NCI-H748 (cell line): ENCODE measurements at regions not wholly inside any gene's neighbourhood (a gene's known extent, or its start where the extent isn't known, plus 50 kb on each side); places are given as distances from the start of the nearest gene placed in this dataset.
"Not testable (repeated sequence)": the region's sequence is repeated elsewhere in the genome, so short reads cannot be mapped to it uniquely, and the experiment has no call there.

Experiments
- DNase-seq: peaks from one replicate; lab custom pipeline; 2025; ENCODE audit not compliant: unreplicated experiment; lab: John Stamatoyannopoulos, UW

GRCh38 chr11:69869311-69869939 is 50.2 kb upstream of the FGF3 start:
- no peak for DNase-seq

DNA sequence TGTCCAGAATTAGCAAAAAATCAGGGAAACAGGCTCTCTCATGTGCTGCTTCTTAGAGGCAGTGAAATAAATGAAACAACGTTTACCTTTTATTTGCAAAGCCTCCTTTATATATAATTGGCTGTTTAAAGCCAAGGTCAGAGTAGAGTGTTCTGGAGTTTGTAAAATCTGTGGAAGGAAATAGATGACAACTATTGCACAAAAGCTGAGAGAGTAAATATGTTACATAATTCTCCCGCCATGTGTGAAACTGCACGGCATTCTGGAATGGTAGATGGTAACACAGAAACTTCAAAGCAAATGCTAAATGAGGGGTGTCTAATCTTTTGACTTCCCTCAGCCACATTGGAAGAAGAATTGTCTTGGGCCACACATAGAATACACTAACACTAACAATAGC is 51.5 kb upstream of the FGF3 start:
- DNase-seq, result no peak

- DNase-seq, result no peak
Observed at GRCh38 chr11:69873166-69874077, 54.2 kb upstream of the FGF3 start.

DNA sequence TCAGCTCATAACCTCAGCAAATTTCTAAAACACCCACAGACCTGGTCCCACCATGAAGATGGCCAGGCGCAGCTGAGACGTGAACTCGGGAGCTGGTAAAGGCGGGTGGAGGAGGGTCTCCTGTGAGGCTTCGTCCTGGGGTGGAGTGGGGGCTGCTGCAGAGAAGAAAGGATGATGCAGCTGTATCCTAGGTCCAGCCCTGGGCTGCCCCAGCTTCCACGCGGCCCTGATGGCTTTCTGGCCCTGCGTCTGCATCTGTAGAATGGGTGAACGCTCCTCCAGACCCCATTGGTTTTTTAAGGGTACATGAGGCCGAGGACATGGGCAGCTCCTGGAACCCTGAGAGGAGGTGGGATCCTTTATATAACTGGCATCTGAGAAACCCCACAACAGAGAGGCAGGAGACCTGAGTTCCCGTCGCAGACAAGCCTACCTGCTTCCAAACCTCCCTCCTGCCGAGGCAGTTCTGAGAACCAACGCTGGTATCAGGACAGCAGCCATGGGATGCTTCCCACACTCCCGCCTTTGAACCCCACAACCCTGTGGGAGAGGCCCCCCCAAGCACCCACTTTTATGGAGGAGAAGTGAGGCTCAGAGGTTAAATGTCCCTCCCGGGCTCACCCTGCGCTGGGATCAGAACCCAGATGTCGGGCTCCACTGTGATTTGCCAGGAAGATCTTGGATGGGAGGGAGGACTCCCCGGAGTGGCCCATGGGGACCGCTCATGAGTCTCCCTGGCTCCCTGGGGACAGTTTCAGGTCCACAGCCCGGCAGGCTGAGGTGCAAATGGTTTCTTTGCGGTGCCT is 55.2 kb upstream of the FGF3 start:
- no peak for DNase-seq

GRCh38 chr11:69874984-69875624 is 55.9 kb upstream of the FGF3 start:
- DNase-seq, result no peak

DNA sequence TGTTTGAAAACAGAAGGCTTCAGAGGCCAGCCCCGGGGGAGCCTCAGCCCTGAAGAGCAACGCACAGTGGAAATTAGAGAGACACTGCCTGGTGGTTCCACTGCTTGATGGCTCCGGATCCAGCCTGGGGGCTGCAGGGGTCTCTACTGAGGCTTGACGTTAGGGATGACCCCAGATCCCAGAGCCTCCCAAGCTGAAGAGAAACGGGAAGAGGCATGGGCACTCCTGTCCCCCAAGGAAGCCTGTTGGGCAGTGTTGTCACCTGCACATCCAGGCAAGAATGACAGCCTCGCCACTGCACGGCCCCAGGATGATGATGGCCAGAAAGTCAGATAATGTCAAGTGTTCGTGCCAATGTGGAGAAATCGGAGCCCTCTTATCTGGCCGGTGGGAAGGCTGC is 56.8 kb upstream of the FGF3 start:
- no peak for DNase-seq

- no peak for DNase-seq
Observed at GRCh38 chr11:69877235-69877634, 58.0 kb upstream of the FGF3 start.

GRCh38 chr11:69877704-69878103 is 58.5 kb upstream of the FGF3 start:
- not testable (repeated sequence) for DNase-seq

- DNase-seq, result no peak
Observed at GRCh38 chr11:69878144-69878883, 59.1 kb upstream of the FGF3 start.

DNA sequence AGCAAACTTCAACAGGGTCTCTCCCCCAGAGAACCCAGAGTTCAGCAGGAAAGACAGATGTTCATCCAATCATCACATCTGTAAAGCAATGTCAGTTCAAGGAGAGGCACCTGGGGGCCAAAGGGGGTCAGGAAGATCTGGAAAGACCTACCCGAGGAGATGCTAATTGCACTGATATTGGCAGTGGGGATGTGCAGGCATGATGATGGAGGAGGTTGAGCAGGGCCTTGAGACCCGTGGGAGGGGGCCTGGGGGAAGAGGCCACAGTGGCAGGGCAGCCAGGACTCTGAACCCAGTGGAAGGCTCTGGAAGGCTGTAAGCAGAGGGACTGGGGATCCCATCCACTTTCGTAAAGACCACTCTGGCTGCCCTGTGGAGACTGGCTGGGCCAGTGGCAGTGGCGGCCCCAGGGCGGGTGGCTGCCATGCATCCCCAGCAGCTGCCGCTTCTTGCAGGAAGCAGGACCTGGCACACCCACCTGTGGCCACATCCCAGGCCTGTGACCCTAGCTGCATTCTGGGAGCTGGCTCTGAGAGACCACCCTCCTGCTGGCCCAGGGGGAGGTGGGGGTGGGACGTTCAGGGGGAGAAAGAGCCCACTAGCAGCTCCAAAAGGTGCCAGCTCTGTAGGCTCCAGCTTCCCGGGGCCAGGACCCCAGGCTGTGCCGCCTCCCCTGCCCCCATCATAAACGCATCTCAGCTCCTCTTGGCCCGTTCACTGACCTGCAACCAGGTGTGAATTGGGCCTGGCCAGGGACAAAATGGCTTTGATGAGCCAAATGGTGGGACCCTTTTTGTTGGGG is 59.9 kb upstream of the FGF3 start:
- DNase-seq, result no peak

GRCh38 chr11:69879729-69880005 is 60.5 kb upstream of the FGF3 start:
- no peak for DNase-seq

- DNase-seq, result no peak
Observed at GRCh38 chr11:69880041-69880825, 61.0 kb upstream of the FGF3 start.

- DNase-seq, result no peak
Observed at GRCh38 chr11:69880826-69881445, 61.7 kb upstream of the FGF3 start.

- no peak for DNase-seq
Observed at GRCh38 chr11:69881467-69882269, 62.5 kb upstream of the FGF3 start.

DNA sequence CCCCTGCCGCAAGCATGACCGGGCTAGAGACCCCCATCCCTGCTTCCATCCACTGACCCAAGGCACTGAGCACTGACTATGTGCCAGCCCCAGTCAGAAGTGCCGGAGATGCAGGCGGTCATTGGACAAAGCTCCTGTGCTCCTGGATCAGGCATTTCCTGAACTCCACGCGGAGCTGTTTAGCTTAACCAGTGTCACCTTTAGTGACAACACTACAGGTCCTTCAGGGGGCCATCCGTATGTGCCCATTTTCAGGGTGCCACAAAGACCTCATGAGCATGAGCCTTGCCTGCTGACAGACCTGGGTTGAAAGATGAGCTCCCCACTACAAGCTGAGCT is 63.0 kb upstream of the FGF3 start:
- DNase-seq, result no peak

GRCh38 chr11:69883292-69884255 is 64.4 kb upstream of the FGF3 start:
- no peak for DNase-seq

GRCh38 chr11:69884286-69884685 is 65.1 kb upstream of the FGF3 start:
- no peak for DNase-seq
